Spinal cord (tissue), 9 donors: ENCODE measurements at regions not wholly inside any gene's neighbourhood (a gene's known extent, or its start where the extent isn't known, plus 50 kb on each side); places are given as distances from the start of the nearest gene placed in this dataset.
A peak's percentile ranks its signal among the peaks of the same experiment; 100 is the strongest.

Experiments
- DNase-seq, 6 donors: peaks; one replicate each; pipeline versions ENCODE4 v3.0.0 to v3.0.0-alpha.2; 2013 to 2015; ENCODE audit warnings: low spot score in 6 of 6, low read depth in 4 of 6
- H3K27ac ChIP-seq: one replicate; pipeline ENCODE4 v1.5.1; 2013; ENCODE audit warnings: low read depth, low read length, control low read depth
- H3K27me3 ChIP-seq: one replicate; pipeline ENCODE4 v1.6.1; 2013; ENCODE audit warnings: low read length; ENCODE audit not compliant: control insufficient read depth, insufficient read depth
- H3K36me3 ChIP-seq: one replicate; pipeline ENCODE4 v1.6.1; 2013; ENCODE audit warnings: low read length; ENCODE audit not compliant: control insufficient read depth, insufficient read depth
- H3K4me1 ChIP-seq: one replicate; pipeline ENCODE4 v1.6.1; 2013; ENCODE audit warnings: low read length; ENCODE audit not compliant: control insufficient read depth, insufficient read depth
- H3K4me3 ChIP-seq: one replicate; pipeline ENCODE4 v1.5.1; 2013; ENCODE audit warnings: low read depth, low read length, control low read depth
- H3K9me3 ChIP-seq: one replicate; pipeline ENCODE4 v1.6.1; 2013; ENCODE audit warnings: low read length; ENCODE audit not compliant: control insufficient read depth, insufficient read depth
- WGBS: methylation state at CpG from one replicate; pipeline ENCODE4 v1.1.5; 2013; ENCODE audit warnings: missing lambda C conversion rate; ENCODE audit not compliant: insufficient coverage; 5-methylcytosine and 5-hydroxymethylcytosine counted together
- donor health status: healthy.

- H3K4me1 ChIP-seq, result peaks cover 10% of the 10 kb centered on the region
- no peak overlapping the region for H3K4me3 ChIP-seq
- H3K27me3 ChIP-seq, result no peaks in the 10 kb centered on the region
- H3K27ac ChIP-seq, result no peak overlapping the region
- 58% methylated on average over 1 of the region's 2 CpGs for WGBS
- H3K36me3 ChIP-seq, result no peaks in the 10 kb centered on the region
- no peak for DNase-seq
- no peaks in the 10 kb centered on the region for H3K9me3 ChIP-seq
Measured at GRCh38 chr1:55507578-55507931, 292.4 kb upstream of the USP24 start.

GRCh38 chr1:55506740-55507577 lies 291.8 kb upstream of the USP24 start:
- Histone ChIP-seq H3K36me3 (no peaks in the 10 kb centered on the region), H3K27ac (no peak overlapping the region), H3K27me3 (no peaks in the 10 kb centered on the region), H3K4me1 (peaks cover 10% of the 10 kb centered on the region), H3K9me3 (no peaks in the 10 kb centered on the region), H3K4me3 (no peak overlapping the region)
- peak in 1 of 6 donors; percentile 3 for DNase-seq
- 58% methylated on average over 3 of the region's 6 CpGs for WGBS

GRCh38 chr1:55505326-55505725 lies 290.2 kb upstream of the USP24 start:
- no peak overlapping the region for H3K27ac ChIP-seq
- no peaks in the 10 kb centered on the region for H3K9me3 ChIP-seq
- H3K36me3 ChIP-seq, result no peaks in the 10 kb centered on the region
- H3K4me3 ChIP-seq, result no peak overlapping the region
- no peak for DNase-seq
- H3K4me1 ChIP-seq, result peaks cover 10% of the 10 kb centered on the region
- no peaks in the 10 kb centered on the region for H3K27me3 ChIP-seq

GRCh38 chr1:55504306-55504731 lies 289.2 kb upstream of the USP24 start:
- 46% methylated on average over 3 of the region's 4 CpGs for WGBS
- peak in 2 of 6 donors; percentile 59 to 76 for DNase-seq
- Histone ChIP-seq H3K36me3 (no peaks in the 10 kb centered on the region), H3K27ac (no peak overlapping the region), H3K4me3 (no peak overlapping the region), H3K9me3 (no peaks in the 10 kb centered on the region), H3K27me3 (no peaks in the 10 kb centered on the region), H3K4me1 (peaks cover 10% of the 10 kb centered on the region)

- DNase-seq, result no peak
- H3K27ac ChIP-seq, result no peak overlapping the region
- WGBS, result no CpG with 5 or more reads among the region's 2 CpGs
- H3K36me3 ChIP-seq, result no peaks in the 10 kb centered on the region
- H3K4me3 ChIP-seq, result no peak overlapping the region
- no peaks in the 10 kb centered on the region for H3K9me3 ChIP-seq
- H3K27me3 ChIP-seq, result no peaks in the 10 kb centered on the region
- H3K4me1 ChIP-seq, result peaks cover 10% of the 10 kb centered on the region
Measured at GRCh38 chr1:55503663-55504305, 288.6 kb upstream of the USP24 start.

GRCh38 chr1:55500601-55501000 lies 285.4 kb upstream of the USP24 start:
- DNase-seq, result no peak
- Histone ChIP-seq H3K9me3 (no peaks in the 10 kb centered on the region), H3K36me3 (no peaks in the 10 kb centered on the region), H3K4me1 (peaks cover 7% of the 10 kb centered on the region), H3K27ac (no peak overlapping the region), H3K27me3 (no peaks in the 10 kb centered on the region), H3K4me3 (no peak overlapping the region)
- no CpG with 5 or more reads among the region's 6 CpGs for WGBS

GRCh38 chr1:55490547-55490946 lies 275.4 kb upstream of the USP24 start:
- no peaks in the 10 kb centered on the region for H3K27me3 ChIP-seq
- H3K4me3 ChIP-seq, result no peak overlapping the region
- no peaks in the 10 kb centered on the region for H3K4me1 ChIP-seq
- H3K9me3 ChIP-seq, result no peaks in the 10 kb centered on the region
- WGBS, result no CpG with 5 or more reads among the region's 1 CpG
- H3K36me3 ChIP-seq, result no peaks in the 10 kb centered on the region
- no peak for DNase-seq
- H3K27ac ChIP-seq, result no peak overlapping the region

- Histone ChIP-seq H3K27me3 (no peaks in the 10 kb centered on the region), H3K9me3 (no peaks in the 10 kb centered on the region), H3K27ac (no peak overlapping the region), H3K4me3 (no peak overlapping the region), H3K36me3 (no peaks in the 10 kb centered on the region), H3K4me1 (no peaks in the 10 kb centered on the region)
- no CpG with 5 or more reads among the region's 1 CpG for whole genome bisulfite sequencing
- no peak for DNase-seq
Measured at GRCh38 chr1:55484173-55484572, 269.0 kb upstream of the USP24 start.

GRCh38 chr1:55483523-55483922 lies 268.4 kb upstream of the USP24 start:
- Histone ChIP-seq H3K36me3 (no peaks in the 10 kb centered on the region), H3K4me1 (no peaks in the 10 kb centered on the region), H3K4me3 (no peak overlapping the region), H3K27me3 (no peaks in the 10 kb centered on the region), H3K27ac (no peak overlapping the region), H3K9me3 (no peaks in the 10 kb centered on the region)
- WGBS, result no CpG with 5 or more reads among the region's 2 CpGs
- no peak for DNase-seq

GRCh38 chr1:55481634-55482033 lies 266.5 kb upstream of the USP24 start:
- H3K36me3 ChIP-seq, result no peaks in the 10 kb centered on the region
- DNase-seq, result no peak
- H3K9me3 ChIP-seq, result no peaks in the 10 kb centered on the region
- WGBS, result 80% methylated on average over 1 of the region's 3 CpGs
- H3K27me3 ChIP-seq, result no peaks in the 10 kb centered on the region
- no peak overlapping the region for H3K27ac ChIP-seq
- no peak overlapping the region for H3K4me3 ChIP-seq
- H3K4me1 ChIP-seq, result no peaks in the 10 kb centered on the region
